HepG2 (cell line): ENCODE measurements at regions not wholly inside any gene's neighbourhood (a gene's known extent, or its start where the extent isn't known, plus 50 kb on each side); places are given as distances from the start of the nearest gene placed in this dataset.

ENCODE experiments used
- CCDC6 ChIP-seq: sonication (generic); formaldehyde crosslinking; IDR thresholded peaks from 2 replicates; pipeline ENCODE4 v1.8.1; 2022; ENCODE audit warnings: mild to moderate bottlenecking, missing genetic modification reagents, moderate library complexity
- DR1 ChIP-seq: sonication (generic); formaldehyde crosslinking; IDR thresholded peaks from 2 replicates; pipeline ENCODE4 v1.8.0; 2021; ENCODE audit warnings: mild to moderate bottlenecking, missing genetic modification reagents, inconsistent platforms
- GATAD2A ChIP-seq: IDR thresholded peaks from 2 replicates; pipeline ENCODE4 v1.6.1; 2016
- GTF2F1 ChIP-seq: fragments of 150-350 bp; IDR thresholded peaks from 2 replicates; pipeline ENCODE4 v1.6.1; 2014; ENCODE audit warnings: low read length
- KDM1A ChIP-seq: IDR thresholded peaks from 2 replicates; pipeline ENCODE4 v1.6.1; 2016; ENCODE audit warnings: missing compliant biosample characterization
- KMT2B ChIP-seq: IDR thresholded peaks from 2 replicates; pipeline ENCODE4 v1.6.1; 2016; ENCODE audit warnings: missing genetic modification reagents, missing compliant biosample characterization
- NAIF1 ChIP-seq: sonication (generic); formaldehyde crosslinking; IDR thresholded peaks from 2 replicates; pipeline ENCODE4 v1.5.0; 2020; ENCODE audit warnings: mild to moderate bottlenecking, missing genetic modification reagents, borderline replicate concordance
- NCOR1 ChIP-seq: fragments of 200-600 bp; sonication (generic); IDR thresholded peaks from 2 replicates; pipeline ENCODE4 v1.7.0; 2017; ENCODE audit warnings: antibody characterized with exemption, low read length, borderline replicate concordance
- NFIB ChIP-seq: sonication (generic); formaldehyde crosslinking; IDR thresholded peaks from 2 replicates; pipeline ENCODE4 v1.9.0; 2021; ENCODE audit warnings: missing genetic modification reagents, mild to moderate bottlenecking, borderline replicate concordance
- NR3C1 ChIP-seq: sonication (generic); formaldehyde crosslinking; IDR thresholded peaks from 2 replicates; pipeline ENCODE4 v1.4.0; 2020; ENCODE audit warnings: missing genetic modification reagents
- PCBP1 ChIP-seq: fragments of 200-400 bp; formaldehyde crosslinking; IDR thresholded peaks from 2 replicates; pipeline ENCODE4 v1.6.1; 2017; ENCODE audit warnings: mild to moderate bottlenecking, low read depth, low read length, borderline replicate concordance
- PHF20 ChIP-seq: sonication (generic); formaldehyde crosslinking; IDR thresholded peaks from 2 replicates; pipeline ENCODE4 v1.5.0; 2020; ENCODE audit warnings: mild to moderate bottlenecking, missing genetic modification reagents
- RFXAP ChIP-seq: sonication (generic); formaldehyde crosslinking; IDR thresholded peaks from 2 replicates; pipeline ENCODE4 v1.4.0; 2020; ENCODE audit warnings: missing genetic modification reagents, borderline replicate concordance
- SIX1 ChIP-seq: sonication (generic); formaldehyde crosslinking; IDR thresholded peaks from 2 replicates; pipeline ENCODE4 v1.4.0; 2020; ENCODE audit warnings: missing genetic modification reagents, borderline replicate concordance
- SPEN ChIP-seq: sonication (generic); formaldehyde crosslinking; IDR thresholded peaks from 2 replicates; pipeline ENCODE4 v1.5.1; 2020; ENCODE audit warnings: low read depth, mild to moderate bottlenecking, missing genetic modification reagents
- TRIM24 ChIP-seq: sonication (generic); formaldehyde crosslinking; IDR thresholded peaks from 2 replicates; pipeline ENCODE4 v1.8.0; 2022; ENCODE audit warnings: mild to moderate bottlenecking, missing genetic modification reagents
- ZKSCAN8 ChIP-seq: IDR thresholded peaks from 2 replicates; pipeline ENCODE4 v1.6.1; 2016; ENCODE audit warnings: borderline replicate concordance, missing genetic modification reagents, missing compliant biosample characterization
- ZNF101 ChIP-seq: sonication (generic); formaldehyde crosslinking; IDR thresholded peaks from 2 replicates; pipeline ENCODE4 v1.4.0; 2020; ENCODE audit warnings: mild to moderate bottlenecking, low read depth, missing genetic modification reagents, borderline replicate concordance
- ZNF274 ChIP-seq: sonication (generic); formaldehyde crosslinking; IDR thresholded peaks from 2 replicates; pipeline ENCODE4 v1.5.1; 2020; ENCODE audit warnings: mild to moderate bottlenecking, missing genetic modification reagents
- ZNF3 ChIP-seq: IDR thresholded peaks from 2 replicates; pipeline ENCODE4 v1.7.0; 2017; ENCODE audit warnings: inconsistent platforms
- ZNF317 ChIP-seq: sonication (generic); formaldehyde crosslinking; IDR thresholded peaks from 2 replicates; pipeline ENCODE4 v1.5.0; 2020; ENCODE audit warnings: mild to moderate bottlenecking, missing genetic modification reagents
- TF ChIP-seq, protein P1 (sequence below): sonication (generic); formaldehyde crosslinking; IDR thresholded peaks from 2 replicates; pipeline ENCODE4 v1.8.1; 2023; ENCODE audit warnings: missing genetic modification reagents, inconsistent platforms, borderline replicate concordance
- TF ChIP-seq, protein P2 (sequence below): sonication (generic); formaldehyde crosslinking; conservative IDR thresholded peaks from 2 replicates; pipeline ENCODE4 v1.8.0; 2022; ENCODE audit warnings: mild to moderate bottlenecking, moderate library complexity, missing genetic modification reagents
- TF ChIP-seq, protein P3 (sequence below): sonication (generic); formaldehyde crosslinking; IDR thresholded peaks from 2 replicates; pipeline ENCODE4 v1.4.0; 2020; ENCODE audit warnings: mild to moderate bottlenecking, missing genetic modification reagents, borderline replicate concordance

DNA sequence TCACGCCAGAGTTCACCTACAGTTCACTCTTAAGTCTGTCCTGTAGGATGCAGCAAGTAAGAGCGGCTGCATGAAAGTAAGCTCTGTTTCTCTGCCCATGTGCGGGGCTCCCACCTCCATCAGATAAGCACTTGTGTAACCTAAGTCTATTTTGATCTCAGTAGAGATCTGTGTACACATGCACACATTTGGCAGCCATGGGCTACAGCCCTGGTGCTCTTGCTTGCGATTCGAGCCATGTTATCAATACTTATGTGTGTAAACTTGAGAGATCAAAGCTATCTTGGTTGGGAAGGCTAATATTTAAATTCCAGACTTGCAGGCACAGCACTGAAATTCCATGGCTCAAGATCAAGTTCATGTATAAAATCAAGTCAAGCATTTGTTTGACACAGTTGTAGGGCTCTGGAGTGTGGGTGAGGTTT is 244.7 kb upstream of the FGGY start (continued):
- TF ChIP-seq, protein P1, sequence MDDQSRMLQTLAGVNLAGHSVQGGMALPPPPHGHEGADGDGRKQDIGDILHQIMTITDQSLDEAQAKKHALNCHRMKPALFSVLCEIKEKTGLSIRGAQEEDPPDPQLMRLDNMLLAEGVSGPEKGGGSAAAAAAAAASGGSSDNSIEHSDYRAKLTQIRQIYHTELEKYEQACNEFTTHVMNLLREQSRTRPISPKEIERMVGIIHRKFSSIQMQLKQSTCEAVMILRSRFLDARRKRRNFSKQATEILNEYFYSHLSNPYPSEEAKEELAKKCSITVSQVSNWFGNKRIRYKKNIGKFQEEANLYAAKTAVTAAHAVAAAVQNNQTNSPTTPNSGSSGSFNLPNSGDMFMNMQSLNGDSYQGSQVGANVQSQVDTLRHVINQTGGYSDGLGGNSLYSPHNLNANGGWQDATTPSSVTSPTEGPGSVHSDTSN (CRISPR knock-in tag), result no peak
- TF ChIP-seq KDM1A (CRISPR knock-in tag) (peak; percentile 85), ZKSCAN8 (CRISPR knock-in tag) (peak; percentile 98), DR1 (CRISPR knock-in tag) (no peak), SPEN (CRISPR knock-in tag) (peak; percentile 67; the same call in 1 of the 2 replicates), ZNF317 (CRISPR knock-in tag) (peak; percentile 72), SIX1 (CRISPR knock-in tag) (peak; percentile 90), CCDC6 (peak; percentile 68), PCBP1 (no peak), NFIB (CRISPR knock-in tag) (no peak), GTF2F1 (no peak), NAIF1 (CRISPR knock-in tag) (0 out of 2 replicates have a peak, but pooled peaks have one; percentile 31), RFXAP (CRISPR knock-in tag) (0 out of 2 replicates have a peak, but pooled peaks have one; percentile 39), ZNF3 (CRISPR knock-in tag) (peak; percentile 64; the same call in 1 of the 2 replicates), NCOR1 (peak; percentile 99), GATAD2A (CRISPR knock-in tag) (peak; percentile 97), NR3C1 (CRISPR knock-in tag) (no peak), PHF20 (CRISPR knock-in tag) (no peak), TRIM24 (CRISPR knock-in tag) (peak; percentile 63; the same call in 1 of the 2 replicates), ZNF101 (CRISPR knock-in tag) (no peak), ZNF274 (CRISPR knock-in tag) (0 out of 2 replicates have a peak, but pooled peaks have one; percentile 19), KMT2B (CRISPR knock-in tag) (0 out of 2 replicates have a peak, but pooled peaks have one; percentile 52)
- TF ChIP-seq, protein P2, sequence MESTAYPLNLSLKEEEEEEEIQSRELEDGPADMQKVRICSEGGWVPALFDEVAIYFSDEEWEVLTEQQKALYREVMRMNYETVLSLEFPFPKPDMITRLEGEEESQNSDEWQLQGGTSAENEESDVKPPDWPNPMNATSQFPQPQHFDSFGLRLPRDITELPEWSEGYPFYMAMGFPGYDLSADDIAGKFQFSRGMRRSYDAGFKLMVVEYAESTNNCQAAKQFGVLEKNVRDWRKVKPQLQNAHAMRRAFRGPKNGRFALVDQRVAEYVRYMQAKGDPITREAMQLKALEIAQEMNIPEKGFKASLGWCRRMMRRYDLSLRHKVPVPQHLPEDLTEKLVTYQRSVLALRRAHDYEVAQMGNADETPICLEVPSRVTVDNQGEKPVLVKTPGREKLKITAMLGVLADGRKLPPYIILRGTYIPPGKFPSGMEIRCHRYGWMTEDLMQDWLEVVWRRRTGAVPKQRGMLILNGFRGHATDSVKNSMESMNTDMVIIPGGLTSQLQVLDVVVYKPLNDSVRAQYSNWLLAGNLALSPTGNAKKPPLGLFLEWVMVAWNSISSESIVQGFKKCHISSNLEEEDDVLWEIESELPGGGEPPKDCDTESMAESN (CRISPR knock-in tag), result 0 out of 2 replicates have a peak, but pooled peaks have one; percentile 65
- TF ChIP-seq, protein P3, sequence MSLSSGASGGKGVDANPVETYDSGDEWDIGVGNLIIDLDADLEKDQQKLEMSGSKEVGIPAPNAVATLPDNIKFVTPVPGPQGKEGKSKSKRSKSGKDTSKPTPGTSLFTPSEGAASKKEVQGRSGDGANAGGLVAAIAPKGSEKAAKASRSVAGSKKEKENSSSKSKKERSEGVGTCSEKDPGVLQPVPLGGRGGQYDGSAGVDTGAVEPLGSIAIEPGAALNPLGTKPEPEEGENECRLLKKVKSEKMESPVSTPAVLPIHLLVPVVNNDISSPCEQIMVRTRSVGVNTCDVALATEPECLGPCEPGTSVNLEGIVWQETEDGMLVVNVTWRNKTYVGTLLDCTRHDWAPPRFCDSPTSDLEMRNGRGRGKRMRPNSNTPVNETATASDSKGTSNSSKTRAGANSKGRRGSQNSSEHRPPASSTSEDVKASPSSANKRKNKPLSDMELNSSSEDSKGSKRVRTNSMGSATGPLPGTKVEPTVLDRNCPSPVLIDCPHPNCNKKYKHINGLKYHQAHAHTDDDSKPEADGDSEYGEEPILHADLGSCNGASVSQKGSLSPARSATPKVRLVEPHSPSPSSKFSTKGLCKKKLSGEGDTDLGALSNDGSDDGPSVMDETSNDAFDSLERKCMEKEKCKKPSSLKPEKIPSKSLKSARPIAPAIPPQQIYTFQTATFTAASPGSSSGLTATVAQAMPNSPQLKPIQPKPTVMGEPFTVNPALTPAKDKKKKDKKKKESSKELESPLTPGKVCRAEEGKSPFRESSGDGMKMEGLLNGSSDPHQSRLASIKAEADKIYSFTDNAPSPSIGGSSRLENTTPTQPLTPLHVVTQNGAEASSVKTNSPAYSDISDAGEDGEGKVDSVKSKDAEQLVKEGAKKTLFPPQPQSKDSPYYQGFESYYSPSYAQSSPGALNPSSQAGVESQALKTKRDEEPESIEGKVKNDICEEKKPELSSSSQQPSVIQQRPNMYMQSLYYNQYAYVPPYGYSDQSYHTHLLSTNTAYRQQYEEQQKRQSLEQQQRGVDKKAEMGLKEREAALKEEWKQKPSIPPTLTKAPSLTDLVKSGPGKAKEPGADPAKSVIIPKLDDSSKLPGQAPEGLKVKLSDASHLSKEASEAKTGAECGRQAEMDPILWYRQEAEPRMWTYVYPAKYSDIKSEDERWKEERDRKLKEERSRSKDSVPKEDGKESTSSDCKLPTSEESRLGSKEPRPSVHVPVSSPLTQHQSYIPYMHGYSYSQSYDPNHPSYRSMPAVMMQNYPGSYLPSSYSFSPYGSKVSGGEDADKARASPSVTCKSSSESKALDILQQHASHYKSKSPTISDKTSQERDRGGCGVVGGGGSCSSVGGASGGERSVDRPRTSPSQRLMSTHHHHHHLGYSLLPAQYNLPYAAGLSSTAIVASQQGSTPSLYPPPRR (CRISPR knock-in tag), result peak; percentile 99
